Lung (tissue), 11 donors: ENCODE measurements at regions not wholly inside any gene's neighbourhood (a gene's known extent, or its start where the extent isn't known, plus 50 kb on each side); places are given as distances from the start of the nearest gene placed in this dataset.

Source experiments
- ATAC-seq: fragments of 200-7000 bp; cut with Tn5 transposase; one replicate; pipeline ENCODE4 v1.9.1; 2020; ENCODE audit warnings: moderate number of reproducible peaks; ENCODE audit not compliant: insufficient read depth, low FRiP score
- DNase-seq, 3 donors: peaks; one replicate each; pipeline ENCODE4 v3.0.0-alpha.2; 2013 to 2017
- H3K27ac ChIP-seq, 2 donors: one replicate each; pipeline ENCODE4 v1.5.1; 2013; ENCODE audit warnings: mild to moderate bottlenecking in 2 of 2, moderate library complexity in 2 of 2, control low read depth in 1 of 2, inconsistent platforms in 1 of 2, low read depth in 1 of 2, low read length in 1 of 2
- H3K27me3 ChIP-seq, 3 donors: one replicate each; pipeline ENCODE4 v1.5.1; 2013; ENCODE audit warnings: low read length in 2 of 3; ENCODE audit not compliant: control insufficient read depth in 3 of 3, insufficient read depth in 3 of 3
- H3K36me3 ChIP-seq, 4 donors: one replicate each; pipeline ENCODE4 v1.5.1; 2013; ENCODE audit warnings: low read length in 4 of 4, mild to moderate bottlenecking in 1 of 4, moderate library complexity in 1 of 4; ENCODE audit not compliant: control insufficient read depth in 4 of 4, insufficient read depth in 4 of 4
- H3K4me1 ChIP-seq, 5 donors: one replicate each; pipeline ENCODE4 v1.5.1; 2013; ENCODE audit warnings: low read length in 5 of 5, mild to moderate bottlenecking in 2 of 5, moderate library complexity in 1 of 5; ENCODE audit not compliant: control insufficient read depth in 5 of 5, insufficient read depth in 5 of 5
- H3K4me3 ChIP-seq: one replicate; pipeline ENCODE4 v1.5.1; 2013; ENCODE audit warnings: mild to moderate bottlenecking, control low read depth, moderate library complexity
- H3K9ac ChIP-seq, 2 donors: one replicate each; pipeline ENCODE4 v1.5.1; 2013; ENCODE audit warnings: low read length in 2 of 2, control low read depth in 1 of 2; ENCODE audit not compliant: insufficient read depth in 1 of 2
- H3K9me3 ChIP-seq, 4 donors: one replicate each; pipeline ENCODE4 v1.5.1; 2013; ENCODE audit warnings: low read length in 3 of 4, mild to moderate bottlenecking in 1 of 4, moderate library complexity in 1 of 4; ENCODE audit not compliant: control insufficient read depth in 4 of 4, insufficient read depth in 3 of 4
- WGBS, 2 donors: extraction: QIAGEN DNeasy Blood & Tissue Kit; methylation state at CpG; one replicate each; pipeline ENCODE4 v1.1.7; 2013; 5-methylcytosine and 5-hydroxymethylcytosine counted together
- TF ChIP-seq, protein P1 (sequence below): IDR thresholded peaks from 2 replicates; pipeline ENCODE4 v1.5.1; 2012; ENCODE audit warnings: mild to moderate bottlenecking; ENCODE audit errors: control extremely low read depth, extremely low read depth
- donor health status: control.
- donor health status: control.
- donor health status: Bipolar disorder and iron deficiency.
- donor health status: healthy.
- donor health status: DM: yes; HTN: yes; CAD: no.

DNA sequence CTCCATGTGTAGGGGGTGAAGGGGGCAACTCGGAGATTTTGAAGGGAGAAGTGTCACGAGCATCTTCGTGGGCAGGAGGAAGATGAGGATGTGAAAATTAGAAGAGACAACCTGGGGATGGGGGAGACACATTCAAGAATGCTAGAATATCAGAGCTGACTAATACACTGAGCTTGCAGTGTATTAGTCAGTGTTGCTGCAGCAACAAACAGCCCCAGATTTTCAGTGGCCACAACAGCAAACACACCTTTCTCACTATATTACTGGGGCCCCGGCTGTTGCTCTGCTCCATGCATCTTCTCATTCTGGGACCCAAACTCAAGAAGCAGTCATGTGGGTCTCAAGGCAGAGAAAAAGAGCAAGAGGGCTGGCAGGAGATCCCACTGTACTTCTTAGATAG, 74.8 kb upstream of the SIM2 start:
- Histone ChIP-seq H3K9me3 (peaks cover 0 to 7% (median 0%) of the 10 kb centered on the region in 4 donors), H3K4me1 (no peaks in the 10 kb centered on the region), H3K27me3 (no peaks in the 10 kb centered on the region), H3K36me3 (no peaks in the 10 kb centered on the region), H3K4me3 (no peak overlapping the region), H3K27ac (no peak overlapping the region), H3K9ac (no peak overlapping the region)
- TF ChIP-seq, protein P1, sequence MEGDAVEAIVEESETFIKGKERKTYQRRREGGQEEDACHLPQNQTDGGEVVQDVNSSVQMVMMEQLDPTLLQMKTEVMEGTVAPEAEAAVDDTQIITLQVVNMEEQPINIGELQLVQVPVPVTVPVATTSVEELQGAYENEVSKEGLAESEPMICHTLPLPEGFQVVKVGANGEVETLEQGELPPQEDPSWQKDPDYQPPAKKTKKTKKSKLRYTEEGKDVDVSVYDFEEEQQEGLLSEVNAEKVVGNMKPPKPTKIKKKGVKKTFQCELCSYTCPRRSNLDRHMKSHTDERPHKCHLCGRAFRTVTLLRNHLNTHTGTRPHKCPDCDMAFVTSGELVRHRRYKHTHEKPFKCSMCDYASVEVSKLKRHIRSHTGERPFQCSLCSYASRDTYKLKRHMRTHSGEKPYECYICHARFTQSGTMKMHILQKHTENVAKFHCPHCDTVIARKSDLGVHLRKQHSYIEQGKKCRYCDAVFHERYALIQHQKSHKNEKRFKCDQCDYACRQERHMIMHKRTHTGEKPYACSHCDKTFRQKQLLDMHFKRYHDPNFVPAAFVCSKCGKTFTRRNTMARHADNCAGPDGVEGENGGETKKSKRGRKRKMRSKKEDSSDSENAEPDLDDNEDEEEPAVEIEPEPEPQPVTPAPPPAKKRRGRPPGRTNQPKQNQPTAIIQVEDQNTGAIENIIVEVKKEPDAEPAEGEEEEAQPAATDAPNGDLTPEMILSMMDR = no peak
- ATAC-seq = no peak
- 93% methylated on average over 4 of the region's 4 CpGs for WGBS, 2 donors
- no peak for DNase-seq

- ATAC-seq (no peak), DNase-seq (no peak)
- Histone ChIP-seq H3K9me3 (peaks cover 0 to 7% (median 0%) of the 10 kb centered on the region in 4 donors), H3K27me3 (peaks cover 0 to 4% (median 0%) of the 10 kb centered on the region in 3 donors), H3K4me3 (no peak overlapping the region), H3K9ac (no peak overlapping the region), H3K36me3 (no peaks in the 10 kb centered on the region), H3K4me1 (no peaks in the 10 kb centered on the region), H3K27ac (no peak overlapping the region)
- TF ChIP-seq, protein P1 = no peak
- WGBS, 2 donors = 83 to 85% methylated on average over 3 of the region's 3 CpGs
Measured at GRCh38 chr21:36626791-36627190, 72.1 kb upstream of the SIM2 start.

GRCh38 chr21:36627242-36627641, 71.7 kb upstream of the SIM2 start:
- WGBS, 2 donors = 91 to 93% methylated on average over 5 of the region's 5 CpGs
- Histone ChIP-seq H3K9me3 (peaks cover 0 to 7% (median 0%) of the 10 kb centered on the region in 4 donors), H3K36me3 (no peaks in the 10 kb centered on the region), H3K4me1 (no peaks in the 10 kb centered on the region), H3K27me3 (peaks cover 0 to 4% (median 0%) of the 10 kb centered on the region in 3 donors), H3K27ac (no peak overlapping the region), H3K9ac (no peak overlapping the region), H3K4me3 (no peak overlapping the region)
- DNase-seq (no peak), ATAC-seq (no peak)
- TF ChIP-seq, protein P1 = no peak

- no peak overlapping the region for H3K27ac ChIP-seq
- H3K36me3 ChIP-seq = no peaks in the 10 kb centered on the region
- no peak for DNase-seq
Measured at GRCh38 chr21:36628106-36628505, 70.8 kb upstream of the SIM2 start.

More at GRCh38 chr21:36628106-36628505, 70.8 kb upstream of the SIM2 start:
- Histone ChIP-seq H3K27me3 (peaks cover 0 to 4% (median 2%) of the 10 kb centered on the region in 3 donors), H3K9me3 (peaks cover 0 to 7% (median 0%) of the 10 kb centered on the region in 4 donors), H3K4me1 (no peaks in the 10 kb centered on the region), H3K9ac (no peak overlapping the region), H3K4me3 (no peak overlapping the region)
- no peak for ATAC-seq
- TF ChIP-seq, protein P1 = no peak
- 81 to 92% methylated on average over 9 of the region's 9 CpGs for WGBS, 2 donors
